ENCODE measurements at regions not wholly inside any gene's neighbourhood (a gene's known extent, or its start where the extent isn't known, plus 50 kb on each side); places are given as distances from the start of the nearest gene placed in this dataset.

GRCh38 chr2:58495806-58496205 lies 254.7 kb upstream of the FANCL start:
- Mint-ChIP-seq H3K9me3 (ENCODE audit: unreplicated experiment) (no peaks in the 10 kb centered on the region), H3K4me1 (ENCODE audit: unreplicated experiment) (no peaks in the 10 kb centered on the region), H3K27ac (ENCODE audit: unreplicated experiment) (no peak overlapping the region), H3K36me3 (ENCODE audit: low read depth, unreplicated experiment) (no peaks in the 10 kb centered on the region), H3K27me3 (ENCODE audit: unreplicated experiment) (no peaks in the 10 kb centered on the region), H3K4me3 (ENCODE audit: unreplicated experiment) (no peak overlapping the region)
- TF ChIP-seq, protein P1, sequence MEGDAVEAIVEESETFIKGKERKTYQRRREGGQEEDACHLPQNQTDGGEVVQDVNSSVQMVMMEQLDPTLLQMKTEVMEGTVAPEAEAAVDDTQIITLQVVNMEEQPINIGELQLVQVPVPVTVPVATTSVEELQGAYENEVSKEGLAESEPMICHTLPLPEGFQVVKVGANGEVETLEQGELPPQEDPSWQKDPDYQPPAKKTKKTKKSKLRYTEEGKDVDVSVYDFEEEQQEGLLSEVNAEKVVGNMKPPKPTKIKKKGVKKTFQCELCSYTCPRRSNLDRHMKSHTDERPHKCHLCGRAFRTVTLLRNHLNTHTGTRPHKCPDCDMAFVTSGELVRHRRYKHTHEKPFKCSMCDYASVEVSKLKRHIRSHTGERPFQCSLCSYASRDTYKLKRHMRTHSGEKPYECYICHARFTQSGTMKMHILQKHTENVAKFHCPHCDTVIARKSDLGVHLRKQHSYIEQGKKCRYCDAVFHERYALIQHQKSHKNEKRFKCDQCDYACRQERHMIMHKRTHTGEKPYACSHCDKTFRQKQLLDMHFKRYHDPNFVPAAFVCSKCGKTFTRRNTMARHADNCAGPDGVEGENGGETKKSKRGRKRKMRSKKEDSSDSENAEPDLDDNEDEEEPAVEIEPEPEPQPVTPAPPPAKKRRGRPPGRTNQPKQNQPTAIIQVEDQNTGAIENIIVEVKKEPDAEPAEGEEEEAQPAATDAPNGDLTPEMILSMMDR (IDR thresholded peaks at IDR 0.05; ENCODE audit: unreplicated experiment) = no peak
- DNase-seq (ENCODE audit: low spot score) = no peak

GRCh38 chr2:58494071-58494501 lies 253.0 kb upstream of the FANCL start:
- Mint-ChIP-seq H3K9me3 (ENCODE audit: unreplicated experiment) (no peaks in the 10 kb centered on the region), H3K4me1 (ENCODE audit: unreplicated experiment) (no peaks in the 10 kb centered on the region), H3K27ac (ENCODE audit: unreplicated experiment) (no peak overlapping the region), H3K4me3 (ENCODE audit: unreplicated experiment) (no peak overlapping the region), H3K36me3 (ENCODE audit: low read depth, unreplicated experiment) (no peaks in the 10 kb centered on the region), H3K27me3 (ENCODE audit: unreplicated experiment) (no peaks in the 10 kb centered on the region)
- DNase-seq (ENCODE audit: low spot score) = no peak
- TF ChIP-seq, protein P1 (IDR thresholded peaks at IDR 0.05; ENCODE audit: unreplicated experiment) = no peak

- H3K27me3 Mint-ChIP-seq (ENCODE audit: unreplicated experiment) = no peaks in the 10 kb centered on the region
- H3K4me1 Mint-ChIP-seq (ENCODE audit: unreplicated experiment) = no peaks in the 10 kb centered on the region
- no peak overlapping the region for H3K4me3 Mint-ChIP-seq (ENCODE audit: unreplicated experiment)
- no peak for DNase-seq (ENCODE audit: low spot score)
- TF ChIP-seq, protein P1 (IDR thresholded peaks at IDR 0.05; ENCODE audit: unreplicated experiment) = no peak
- H3K27ac Mint-ChIP-seq (ENCODE audit: unreplicated experiment) = no peak overlapping the region
- H3K9me3 Mint-ChIP-seq (ENCODE audit: unreplicated experiment) = no peaks in the 10 kb centered on the region
- H3K36me3 Mint-ChIP-seq (ENCODE audit: low read depth, unreplicated experiment) = no peaks in the 10 kb centered on the region
Measured at GRCh38 chr2:58484629-58485028, 243.5 kb upstream of the FANCL start.

- no peak overlapping the region for H3K27ac Mint-ChIP-seq (ENCODE audit: unreplicated experiment)
- no peaks in the 10 kb centered on the region for H3K36me3 Mint-ChIP-seq (ENCODE audit: low read depth, unreplicated experiment)
- H3K4me3 Mint-ChIP-seq (ENCODE audit: unreplicated experiment) = no peak overlapping the region
- TF ChIP-seq, protein P1 (IDR thresholded peaks at IDR 0.05; ENCODE audit: unreplicated experiment) = no peak
- no peak for DNase-seq (ENCODE audit: low spot score)
- H3K27me3 Mint-ChIP-seq (ENCODE audit: unreplicated experiment) = no peaks in the 10 kb centered on the region
- peaks cover 2% of the 10 kb centered on the region for H3K4me1 Mint-ChIP-seq (ENCODE audit: unreplicated experiment)
- H3K9me3 Mint-ChIP-seq (ENCODE audit: unreplicated experiment) = no peaks in the 10 kb centered on the region
Measured at GRCh38 chr2:58484221-58484620, 243.1 kb upstream of the FANCL start.

GRCh38 chr2:58483307-58483706 lies 242.2 kb upstream of the FANCL start:
- Mint-ChIP-seq H3K9me3 (ENCODE audit: unreplicated experiment) (no peaks in the 10 kb centered on the region), H3K4me3 (ENCODE audit: unreplicated experiment) (no peak overlapping the region), H3K27ac (ENCODE audit: unreplicated experiment) (no peak overlapping the region), H3K27me3 (ENCODE audit: unreplicated experiment) (no peaks in the 10 kb centered on the region), H3K4me1 (ENCODE audit: unreplicated experiment) (peaks cover 2% of the 10 kb centered on the region), H3K36me3 (ENCODE audit: low read depth, unreplicated experiment) (no peaks in the 10 kb centered on the region)
- no peak for DNase-seq (ENCODE audit: low spot score)
- TF ChIP-seq, protein P1 (IDR thresholded peaks at IDR 0.05; ENCODE audit: unreplicated experiment) = no peak
